HG03139 (cell line): ENCODE measurements at regions not wholly inside any gene's neighbourhood (a gene's known extent, or its start where the extent isn't known, plus 50 kb on each side); places are given as distances from the start of the nearest gene placed in this dataset.

Experiments
- ATAC-seq: cut with Tn5 transposase; IDR thresholded peaks from one replicate; pipeline ENCODE4 v1.9.1; 2021; ENCODE audit not compliant: unreplicated experiment

DNA sequence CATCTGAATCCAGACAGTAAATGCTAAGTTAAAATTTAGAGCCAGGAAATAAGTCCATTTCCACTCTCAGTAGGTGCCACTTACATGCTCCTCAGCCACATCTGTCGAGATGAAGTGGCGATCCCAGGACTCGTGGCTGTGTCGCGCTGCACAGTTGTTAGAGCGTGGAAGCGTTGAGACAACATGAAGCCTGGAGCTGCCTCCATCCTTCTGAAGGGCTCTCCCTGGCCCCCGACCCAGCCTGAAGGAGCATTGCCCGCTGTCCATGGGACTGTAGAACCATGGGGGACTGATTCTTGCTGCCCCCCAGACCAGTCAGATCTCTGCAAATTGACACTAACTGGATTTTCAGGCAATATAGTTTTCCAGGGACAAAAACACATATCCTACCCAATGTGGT is 58.9 kb downstream of the IRX1 start:
- no peak for ATAC-seq

- ATAC-seq: no peak
These were observed 61.2 kb downstream of the IRX1 start for GRCh38 chr5:3656803-3657202.

GRCh38 chr5:3657364-3658022 is 61.9 kb downstream of the IRX1 start:
- ATAC-seq: no peak

DNA sequence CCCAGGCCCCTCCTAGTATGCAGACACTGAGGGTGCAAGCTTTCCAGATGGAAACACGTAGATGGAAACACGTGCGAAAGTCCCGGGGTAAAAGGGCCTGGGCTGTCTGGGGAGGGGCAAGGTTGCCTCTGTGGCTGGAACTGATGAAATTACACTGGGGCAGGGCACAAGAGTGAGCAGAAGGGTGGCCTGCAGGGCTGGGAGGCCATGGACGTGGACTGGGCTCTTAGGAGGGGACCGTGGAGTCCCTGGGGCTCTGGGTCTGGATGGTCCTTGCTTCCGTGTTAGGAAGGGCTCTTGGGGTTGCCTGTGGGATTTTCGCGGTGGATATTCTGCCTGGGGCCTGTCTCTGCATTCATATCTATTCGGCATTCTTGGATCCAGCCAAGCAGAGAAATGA is 63.3 kb downstream of the IRX1 start:
- ATAC-seq: no peak

DNA sequence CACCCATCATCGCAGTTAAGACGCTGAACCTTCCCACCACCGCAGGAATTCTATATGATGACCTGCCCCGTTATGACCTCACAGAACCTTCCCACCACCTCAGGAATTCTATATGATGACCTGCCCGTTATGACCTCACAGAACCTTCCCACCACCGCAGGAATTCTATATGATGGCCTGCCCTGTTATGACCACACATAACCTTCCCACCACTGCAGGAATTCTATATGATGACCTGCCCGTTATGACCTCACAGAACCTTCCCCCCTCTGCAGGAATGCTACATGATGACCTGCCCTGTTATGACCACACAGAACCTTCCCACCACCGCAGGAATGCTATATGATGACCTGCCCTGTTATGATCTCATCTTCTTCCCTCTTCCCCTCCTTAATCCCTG is 64.3 kb downstream of the IRX1 start:
- no peak for ATAC-seq

DNA sequence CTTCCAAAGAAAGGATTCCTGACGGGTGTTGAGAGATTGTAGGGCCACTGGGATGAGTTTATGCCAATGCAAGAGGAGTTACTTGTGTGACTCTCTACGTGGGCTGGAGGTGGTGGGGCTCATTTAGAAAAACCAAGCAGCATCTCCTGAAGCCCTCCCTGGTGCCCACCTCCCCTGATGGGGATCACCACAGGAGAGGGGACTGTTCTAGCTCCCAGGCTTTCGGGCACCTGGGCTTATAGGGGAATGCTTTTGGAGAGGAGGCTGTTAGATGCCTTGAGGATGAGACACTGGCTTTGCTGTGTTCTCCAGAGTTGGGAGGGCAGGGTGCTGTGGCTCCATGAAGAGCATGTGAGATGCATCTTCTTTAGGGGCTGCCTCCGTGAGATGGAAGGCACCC is 65.0 kb downstream of the IRX1 start:
- no peak for ATAC-seq

- no peak for ATAC-seq
These were observed 66.2 kb downstream of the IRX1 start for GRCh38 chr5:3661755-3662296.

DNA sequence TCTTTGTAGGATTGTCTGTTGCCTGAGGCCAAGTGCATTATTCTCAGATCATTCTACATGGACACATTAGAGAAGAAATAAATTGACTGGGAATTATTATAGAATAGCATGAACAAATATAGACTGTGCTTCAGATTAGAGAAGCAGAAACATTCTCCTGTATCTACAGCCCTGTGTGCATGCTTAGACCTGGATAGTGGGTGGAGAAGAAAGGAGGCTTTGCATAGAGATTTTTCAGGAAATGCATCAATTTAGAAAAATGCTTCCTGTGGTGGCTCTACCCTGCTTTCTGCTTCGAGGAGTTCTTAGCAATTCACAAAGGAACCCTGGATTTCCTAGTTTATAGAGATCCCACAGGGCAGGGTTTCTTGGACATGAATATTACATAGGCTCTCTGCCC is 66.7 kb downstream of the IRX1 start:
- no peak for ATAC-seq

DNA sequence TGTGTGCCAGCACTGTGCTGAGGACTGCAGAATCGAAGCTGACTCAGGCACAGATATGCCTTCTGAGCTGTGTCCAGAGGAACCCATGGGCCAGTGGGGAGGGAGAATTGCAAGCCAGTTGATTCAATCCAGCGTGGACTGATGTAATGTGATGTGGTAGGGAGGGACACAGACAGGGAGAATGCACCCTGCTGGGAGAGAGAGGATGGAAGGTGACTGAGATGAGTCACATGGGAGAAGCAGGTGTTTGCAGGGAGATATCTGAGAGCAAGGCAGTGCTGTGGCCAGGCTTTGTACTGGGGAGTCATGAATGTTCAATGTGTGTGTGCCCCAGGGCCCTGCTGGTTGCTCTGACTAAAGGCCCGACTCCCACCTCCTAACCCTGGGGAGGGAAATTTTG is 75.7 kb downstream of the IRX1 start:
- no peak for ATAC-seq

- ATAC-seq: no peak
These were observed 83.2 kb downstream of the IRX1 start for GRCh38 chr5:3678801-3679200.

DNA sequence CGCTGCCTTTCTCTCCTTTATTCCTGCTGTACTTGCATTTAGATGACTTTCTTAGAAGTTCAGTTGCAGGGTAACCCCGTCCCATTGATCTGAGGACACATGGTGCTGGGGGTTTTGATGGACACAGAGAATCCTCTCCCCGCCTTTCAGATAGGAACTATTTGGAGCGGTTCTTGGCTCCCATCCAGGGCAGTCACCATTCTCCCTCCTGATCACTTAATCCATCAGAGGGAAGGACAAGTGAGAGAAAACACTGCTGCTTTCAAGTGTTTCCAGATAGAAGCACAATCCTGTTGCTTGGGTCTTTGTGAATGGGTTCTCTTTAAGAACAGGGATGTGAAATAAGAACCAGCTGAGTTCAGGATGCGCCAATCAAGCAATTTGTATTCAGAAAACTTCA is 85.2 kb downstream of the IRX1 start:
- no peak for ATAC-seq

DNA sequence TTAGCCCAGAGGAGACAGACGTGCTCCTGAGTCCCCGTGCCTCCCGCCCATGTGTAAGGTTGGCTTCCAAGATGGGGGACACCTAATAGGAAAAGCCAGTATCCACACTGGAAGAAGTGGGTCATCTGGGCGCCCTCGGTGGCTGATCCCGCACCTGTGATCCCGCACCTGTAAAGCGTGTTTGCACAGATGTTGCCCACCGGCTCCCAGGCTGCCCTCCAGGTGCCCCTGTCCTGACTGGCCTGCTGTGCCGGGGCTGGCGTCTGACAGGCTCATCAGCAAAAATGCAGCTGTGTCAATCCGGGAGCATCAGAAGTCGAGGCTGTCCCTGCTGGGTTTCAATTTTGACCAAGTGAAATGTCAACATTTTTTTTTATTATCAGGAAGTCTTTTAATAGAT is 88.5 kb downstream of the IRX1 start:
- no peak for ATAC-seq

- no peak for ATAC-seq
These were observed 89.2 kb downstream of the IRX1 start for GRCh38 chr5:3684771-3685354.

GRCh38 chr5:3694819-3695218 is 99.2 kb downstream of the IRX1 start:
- ATAC-seq: no peak

DNA sequence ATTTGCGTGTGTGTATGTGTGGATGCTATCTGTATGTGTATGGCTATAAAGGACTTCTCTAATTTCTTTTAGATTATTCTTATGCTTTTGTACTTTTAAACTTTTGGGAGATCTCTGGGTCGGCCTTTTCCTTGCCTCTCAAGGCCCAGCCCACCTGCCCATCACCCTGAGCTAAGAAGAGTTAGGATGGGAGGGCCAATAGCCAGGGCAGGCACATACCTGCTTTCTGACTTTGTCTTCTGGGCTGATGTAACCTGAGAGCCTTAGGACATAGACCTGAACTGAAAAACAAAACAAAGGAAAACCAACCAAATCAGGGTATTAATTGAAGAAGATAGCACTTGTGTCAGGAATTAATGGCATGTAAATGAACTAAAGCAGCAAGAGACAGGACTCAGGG is 100.2 kb downstream of the IRX1 start:
- no peak for ATAC-seq

DNA sequence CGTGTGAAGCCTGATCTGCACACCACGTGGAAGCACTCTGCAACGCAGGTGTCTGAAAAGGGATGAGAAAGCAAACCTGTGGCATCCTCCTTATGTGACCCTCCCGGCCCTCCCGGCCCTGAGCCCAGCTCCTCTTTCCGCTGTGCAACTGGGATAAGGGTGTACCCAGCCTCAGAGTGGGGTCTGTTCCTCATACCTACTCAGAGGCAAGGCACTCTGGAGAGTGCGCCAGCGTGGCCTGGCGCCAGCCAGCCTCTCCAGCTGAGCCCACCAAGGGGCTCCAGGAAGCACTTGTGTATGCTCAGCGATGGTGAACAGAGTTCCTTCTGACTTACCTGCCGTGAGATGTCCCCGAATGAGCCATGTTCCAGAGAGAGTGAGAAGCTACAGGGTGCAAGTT is 102.8 kb downstream of the IRX1 start:
- no peak for ATAC-seq

- no peak for ATAC-seq
These were observed 106.1 kb downstream of the IRX1 start for GRCh38 chr5:3701694-3702093.

DNA sequence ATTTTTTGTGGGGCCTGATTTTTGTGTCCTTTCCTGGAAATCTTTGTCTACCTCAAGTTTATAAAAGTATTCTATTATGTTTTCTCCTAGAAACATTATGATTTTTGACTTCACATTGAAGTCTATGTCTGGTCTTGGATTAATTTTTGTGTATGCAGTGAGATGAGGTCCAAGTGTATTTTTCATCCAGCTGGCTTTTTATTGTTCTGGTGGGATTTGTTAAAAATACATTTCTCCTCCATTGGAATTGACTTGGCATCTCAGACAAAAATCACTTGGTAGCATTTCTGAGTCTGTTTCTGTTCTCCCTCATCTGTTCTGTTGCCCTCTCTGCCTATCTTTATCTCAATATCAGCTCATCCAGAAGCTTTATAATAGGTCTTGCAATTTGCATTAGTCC is 109.0 kb downstream of the IRX1 start:
- ATAC-seq: no peak

DNA sequence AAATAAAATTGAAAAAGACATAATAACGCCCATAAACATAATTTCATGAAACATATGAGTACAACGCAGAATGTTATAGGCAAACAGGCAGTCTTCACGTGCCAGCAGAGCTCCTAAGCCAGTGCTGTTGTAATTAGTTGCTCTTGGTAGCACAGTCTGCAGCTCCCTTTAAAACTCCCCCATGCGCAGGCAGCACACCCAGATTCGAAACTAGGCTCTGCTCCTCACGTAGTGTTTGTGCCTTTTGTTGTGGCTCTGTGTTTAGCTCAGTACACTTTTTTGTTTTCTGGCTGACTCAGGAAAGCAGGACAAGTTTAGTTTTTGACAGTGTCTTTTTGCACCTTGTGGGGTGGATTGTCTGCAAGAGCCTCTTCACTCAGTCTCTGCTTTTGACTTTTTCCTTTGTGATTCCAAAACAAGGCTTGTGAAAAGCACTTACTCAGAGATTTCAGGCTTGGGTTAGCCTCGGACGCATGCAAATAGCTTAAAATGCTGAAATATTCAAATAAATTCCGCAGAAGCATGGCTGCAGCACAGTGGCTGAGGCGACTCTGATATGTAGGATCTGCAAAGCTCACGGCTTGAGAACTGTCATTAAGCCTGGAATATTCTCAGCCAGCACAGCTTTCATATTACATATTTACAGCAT is 113.6 kb downstream of the IRX1 start:
- no peak for ATAC-seq

DNA sequence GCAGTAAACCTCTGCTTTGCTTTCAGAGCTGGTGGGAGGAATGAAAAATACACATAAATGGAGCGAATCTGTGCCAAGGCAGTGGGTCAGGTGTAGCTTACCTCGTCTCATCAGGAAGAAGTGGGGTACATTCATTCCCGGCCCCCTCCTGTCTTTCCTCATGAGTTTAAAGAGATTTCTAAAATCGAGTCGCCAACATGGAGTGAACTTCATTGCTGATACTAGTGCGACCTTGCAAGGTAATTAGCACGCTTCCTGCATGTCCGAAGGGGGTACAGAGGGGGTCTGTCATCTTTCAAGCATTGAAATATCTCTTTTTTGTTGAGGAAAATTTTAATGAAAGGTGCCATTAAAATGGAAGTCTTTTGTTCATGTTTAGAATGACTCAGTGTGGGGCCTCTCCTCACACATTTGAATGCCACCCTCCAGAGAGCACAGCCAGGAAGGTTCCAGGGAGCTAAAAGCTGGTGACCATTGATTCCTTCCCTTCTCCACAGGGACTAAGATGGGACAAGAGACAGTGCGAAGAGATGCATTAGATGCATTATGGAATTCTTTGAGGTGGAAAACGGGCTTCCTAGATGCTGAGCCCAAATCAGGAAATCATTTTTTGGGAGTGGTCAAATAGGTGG is 114.2 kb downstream of the IRX1 start:
- no peak for ATAC-seq

DNA sequence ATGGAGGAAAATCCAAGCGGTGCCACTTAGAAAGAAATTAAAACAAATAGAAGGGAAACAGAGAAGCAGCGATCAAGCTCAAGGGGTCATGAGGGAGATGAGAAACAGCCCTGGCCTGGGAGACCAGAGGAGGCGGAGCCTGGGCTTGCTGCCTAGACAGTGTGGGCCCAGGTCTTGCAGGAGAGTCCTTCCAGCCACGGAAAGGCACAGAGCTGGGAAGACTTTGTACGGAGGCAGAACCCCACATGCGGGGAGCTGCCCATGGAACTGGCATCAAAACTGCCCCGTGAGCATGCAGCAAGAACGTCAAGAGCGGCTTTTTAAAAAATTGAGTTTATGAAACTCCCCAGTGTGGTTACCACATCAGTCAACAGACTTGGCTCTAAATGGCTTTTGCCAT is 119.4 kb downstream of the IRX1 start:
- ATAC-seq: no peak

GRCh38 chr5:3729631-3730030 is 134.0 kb downstream of the IRX1 start:
- ATAC-seq: no peak
